ENCODE measurements at regions not wholly inside any gene's neighbourhood (a gene's known extent, or its start where the extent isn't known, plus 50 kb on each side); places are given as distances from the start of the nearest gene placed in this dataset.
"Not testable (repeated sequence)": the region's sequence is repeated elsewhere in the genome, so short reads cannot be mapped to it uniquely, and the experiment has no call there.

- not testable (repeated sequence) for TF ChIP-seq CTCF, POLR2A (IDR thresholded peaks at IDR 0.05)
Measured at GRCh38 chr2:87151835-87152493, 130.3 kb upstream of the PLGLB1 start.
